ENCODE measurements at regions not wholly inside any gene's neighbourhood (a gene's known extent, or its start where the extent isn't known, plus 50 kb on each side); places are given as distances from the start of the nearest gene placed in this dataset.
A peak's percentile ranks its signal among the peaks of the same experiment; 100 is the strongest.
"Not testable (repeated sequence)": the region's sequence is repeated elsewhere in the genome, so short reads cannot be mapped to it uniquely, and the experiment has no call there.

GRCh38 chr10:6689036-6689435 is 109.0 kb upstream of the PRKCQ start:
- H4K20me1 ChIP-seq (ENCODE audit: insufficient read depth) = no peaks in the 10 kb centered on the region

GRCh38 chr10:6680735-6681134 is 100.7 kb upstream of the PRKCQ start:
- Histone ChIP-seq H3K4me1 (ENCODE audit: low read depth, poor library complexity, severe bottlenecking) (no peaks in the 10 kb centered on the region), H3K9ac (no peak overlapping the region), H3K4me3 (IDR thresholded peaks at IDR 0.05; ENCODE audit: insufficient read depth, low read depth, low read length) (no peak overlapping the region), H3K36me3 (ENCODE audit: insufficient read depth) (no peaks in the 10 kb centered on the region), H3K27ac (no peak overlapping the region), H3K79me2 (ENCODE audit: insufficient read depth, low read depth) (no peaks in the 10 kb centered on the region), H3K27me3 (ENCODE audit: insufficient read depth, low read depth) (no peaks in the 10 kb centered on the region), H3K4me2 (no peak overlapping the region), H2AFZ (ENCODE audit: low read depth) (no peak overlapping the region), H4K20me1 (ENCODE audit: insufficient read depth) (no peaks in the 10 kb centered on the region)
- TF ChIP-seq, protein P1, sequence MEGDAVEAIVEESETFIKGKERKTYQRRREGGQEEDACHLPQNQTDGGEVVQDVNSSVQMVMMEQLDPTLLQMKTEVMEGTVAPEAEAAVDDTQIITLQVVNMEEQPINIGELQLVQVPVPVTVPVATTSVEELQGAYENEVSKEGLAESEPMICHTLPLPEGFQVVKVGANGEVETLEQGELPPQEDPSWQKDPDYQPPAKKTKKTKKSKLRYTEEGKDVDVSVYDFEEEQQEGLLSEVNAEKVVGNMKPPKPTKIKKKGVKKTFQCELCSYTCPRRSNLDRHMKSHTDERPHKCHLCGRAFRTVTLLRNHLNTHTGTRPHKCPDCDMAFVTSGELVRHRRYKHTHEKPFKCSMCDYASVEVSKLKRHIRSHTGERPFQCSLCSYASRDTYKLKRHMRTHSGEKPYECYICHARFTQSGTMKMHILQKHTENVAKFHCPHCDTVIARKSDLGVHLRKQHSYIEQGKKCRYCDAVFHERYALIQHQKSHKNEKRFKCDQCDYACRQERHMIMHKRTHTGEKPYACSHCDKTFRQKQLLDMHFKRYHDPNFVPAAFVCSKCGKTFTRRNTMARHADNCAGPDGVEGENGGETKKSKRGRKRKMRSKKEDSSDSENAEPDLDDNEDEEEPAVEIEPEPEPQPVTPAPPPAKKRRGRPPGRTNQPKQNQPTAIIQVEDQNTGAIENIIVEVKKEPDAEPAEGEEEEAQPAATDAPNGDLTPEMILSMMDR (conservative IDR thresholded peaks at IDR 0.05; ENCODE audit: low read depth, low read length) = no peak

More at GRCh38 chr10:6689036-6689435, 109.0 kb upstream of the PRKCQ start:
- no peak overlapping the region for H3K4me2 ChIP-seq
- no peaks in the 10 kb centered on the region for H3K4me1 ChIP-seq (ENCODE audit: low read depth, poor library complexity, severe bottlenecking)
- TF ChIP-seq, protein P1 (conservative IDR thresholded peaks at IDR 0.05; ENCODE audit: low read depth, low read length) = no peak
- no peaks in the 10 kb centered on the region for H3K36me3 ChIP-seq (ENCODE audit: insufficient read depth)
- H3K27me3 ChIP-seq (ENCODE audit: insufficient read depth, low read depth) = no peaks in the 10 kb centered on the region
- no peaks in the 10 kb centered on the region for H3K79me2 ChIP-seq (ENCODE audit: insufficient read depth, low read depth)
- no peak overlapping the region for H3K4me3 ChIP-seq (IDR thresholded peaks at IDR 0.05; ENCODE audit: insufficient read depth, low read depth, low read length)
- H3K27ac ChIP-seq = no peak overlapping the region
- no peak overlapping the region for H2AFZ ChIP-seq (ENCODE audit: low read depth)
- H3K9ac ChIP-seq = no peak overlapping the region

DNA sequence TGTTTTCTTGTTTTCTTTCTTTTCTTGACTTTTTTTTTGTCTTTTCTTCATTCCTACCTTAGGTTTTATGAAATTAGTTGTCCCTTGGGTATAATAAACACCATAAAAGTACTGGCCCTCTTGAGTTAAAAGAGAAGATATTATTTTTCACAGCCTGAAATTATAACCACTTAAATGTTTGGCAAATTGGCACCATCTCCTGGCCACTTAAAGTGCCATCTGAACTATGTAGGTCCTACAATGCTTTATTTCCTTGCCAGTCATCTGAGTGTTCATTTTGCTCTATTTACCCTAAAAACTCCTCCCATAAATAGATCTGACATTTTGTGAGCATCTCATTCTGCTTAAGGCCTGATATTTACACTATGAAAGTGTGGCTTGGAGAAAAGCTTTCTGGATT is 98.9 kb upstream of the PRKCQ start:
- no peak overlapping the region for H3K4me2 ChIP-seq
- no peak overlapping the region for H3K4me3 ChIP-seq (IDR thresholded peaks at IDR 0.05; ENCODE audit: insufficient read depth, low read depth, low read length)
- H3K79me2 ChIP-seq (ENCODE audit: insufficient read depth, low read depth) = no peaks in the 10 kb centered on the region
- TF ChIP-seq, protein P1 (conservative IDR thresholded peaks at IDR 0.05; ENCODE audit: low read depth, low read length) = no peak
- no peaks in the 10 kb centered on the region for H3K36me3 ChIP-seq (ENCODE audit: insufficient read depth)
- H2AFZ ChIP-seq (ENCODE audit: low read depth) = no peak overlapping the region
- H3K27ac ChIP-seq = no peak overlapping the region
- no peaks in the 10 kb centered on the region for H3K27me3 ChIP-seq (ENCODE audit: insufficient read depth, low read depth)
- no peaks in the 10 kb centered on the region for H4K20me1 ChIP-seq (ENCODE audit: insufficient read depth)
- no peak overlapping the region for H3K9ac ChIP-seq
- H3K4me1 ChIP-seq (ENCODE audit: low read depth, poor library complexity, severe bottlenecking) = no peaks in the 10 kb centered on the region

- Histone ChIP-seq H4K20me1 (ENCODE audit: insufficient read depth) (no peaks in the 10 kb centered on the region), H3K4me3 (IDR thresholded peaks at IDR 0.05; ENCODE audit: insufficient read depth, low read depth, low read length) (no peak overlapping the region), H3K9ac (no peak overlapping the region), H3K4me2 (no peak overlapping the region), H3K4me1 (ENCODE audit: low read depth, poor library complexity, severe bottlenecking) (no peaks in the 10 kb centered on the region), H3K27me3 (ENCODE audit: insufficient read depth, low read depth) (no peaks in the 10 kb centered on the region), H3K36me3 (ENCODE audit: insufficient read depth) (no peaks in the 10 kb centered on the region), H2AFZ (ENCODE audit: low read depth) (peak overlapping the region; percentile 25; the same call in 1 of the 2 replicates), H3K27ac (no peak overlapping the region), H3K79me2 (ENCODE audit: insufficient read depth, low read depth) (no peaks in the 10 kb centered on the region)
- TF ChIP-seq, protein P1 (conservative IDR thresholded peaks at IDR 0.05; ENCODE audit: low read depth, low read length) = peak; percentile 96
These were observed 98.2 kb upstream of the PRKCQ start for GRCh38 chr10:6678211-6678803.

- not testable (repeated sequence) for H3K27me3 ChIP-seq (ENCODE audit: insufficient read depth, low read depth); H3K4me1 ChIP-seq (ENCODE audit: low read depth, poor library complexity, severe bottlenecking); H3K9ac ChIP-seq; H4K20me1 ChIP-seq (ENCODE audit: insufficient read depth); H3K4me2 ChIP-seq; H3K4me3 ChIP-seq (IDR thresholded peaks at IDR 0.05; ENCODE audit: insufficient read depth, low read depth, low read length); H3K36me3 ChIP-seq (ENCODE audit: insufficient read depth); H3K27ac ChIP-seq; H2AFZ ChIP-seq (ENCODE audit: low read depth); H3K79me2 ChIP-seq (ENCODE audit: insufficient read depth, low read depth)
These were observed 97.1 kb upstream of the PRKCQ start for GRCh38 chr10:6677129-6677528.
